ENCODE measurements at regions not wholly inside any gene's neighbourhood (a gene's known extent, or its start where the extent isn't known, plus 50 kb on each side); places are given as distances from the start of the nearest gene placed in this dataset.

- Histone ChIP-seq H3K4me3 (ENCODE audit: control insufficient read depth in 2 of 3, extremely low read depth in 1 of 3, insufficient read depth in 2 of 3, low read depth in 1 of 3, low read length in 3 of 3) (no peak overlapping the region), H3K9ac (ENCODE audit: control insufficient read depth, extremely low read depth, insufficient read depth, low read length) (no peak overlapping the region), H3K9me1 (ENCODE audit: control insufficient read depth, extremely low read depth, insufficient read depth, low read length) (no peaks in the 10 kb centered on the region), H3K36me3 (ENCODE audit: control insufficient read depth in 2 of 2, extremely low read depth in 1 of 2, insufficient read depth in 2 of 2, low read length in 2 of 2) (no peaks in the 10 kb centered on the region), H3K79me2 (ENCODE audit: control insufficient read depth, insufficient read depth, low read length) (no peaks in the 10 kb centered on the region), H3K4me1 (ENCODE audit: control insufficient read depth, extremely low read depth, insufficient read depth, low read length) (no peaks in the 10 kb centered on the region), H3K4me2 (ENCODE audit: control insufficient read depth, extremely low read depth, insufficient read depth, low read depth, low read length) (no peak overlapping the region), H3K27ac (ENCODE audit: control insufficient read depth, insufficient read depth, low read length) (no peak overlapping the region), H3K27me3 (ENCODE audit: control insufficient read depth, extremely low read depth, insufficient read depth, low read length) (no peaks in the 10 kb centered on the region), H2AFZ (ENCODE audit: control insufficient read depth, low read length) (no peak overlapping the region), H4K20me1 (ENCODE audit: control insufficient read depth, extremely low read depth, insufficient read depth, low read length) (no peaks in the 10 kb centered on the region), H3K9me3 (ENCODE audit: control insufficient read depth, low read depth, low read length) (no peaks in the 10 kb centered on the region)
- dilution Hi-C loops (cut with MboI; ENCODE audit: extremely low pct_ligation_motif_present, low sequenced_read_pairs) = no loop called here
- FAIRE-seq (no peak), DNase-seq (ENCODE audit: low read depth, low spot score) (no peak)
- no peak for TF ChIP-seq CTCF (optimal IDR thresholded peaks at IDR 0.05 in 1 of 3, IDR thresholded peaks at IDR 0.05 in 1 of 3, conservative IDR thresholded peaks at IDR 0.05 in 1 of 3; ENCODE audit: extremely low read depth in 1 of 3, insufficient read depth in 2 of 3, low read length in 3 of 3)
- TF ChIP-seq EZH2 (IDR thresholded peaks at IDR 0.05; ENCODE audit: low read length) = no peak
Observed at GRCh38 chr3:102736975-102737304, 302.1 kb downstream of the ZPLD1 start.

GRCh38 chr3:102737353-102737752, 302.5 kb downstream of the ZPLD1 start:
- no peak overlapping the region for H3K9ac ChIP-seq (ENCODE audit: control insufficient read depth, extremely low read depth, insufficient read depth, low read length)
- no peak overlapping the region for H3K4me2 ChIP-seq (ENCODE audit: control insufficient read depth, extremely low read depth, insufficient read depth, low read depth, low read length)
- H3K4me3 ChIP-seq (ENCODE audit: control insufficient read depth in 2 of 3, extremely low read depth in 1 of 3, insufficient read depth in 2 of 3, low read depth in 1 of 3, low read length in 3 of 3) = no peak overlapping the region
- no peaks in the 10 kb centered on the region for H3K79me2 ChIP-seq (ENCODE audit: control insufficient read depth, insufficient read depth, low read length)
- no peak overlapping the region for H2AFZ ChIP-seq (ENCODE audit: control insufficient read depth, low read length)
- H3K27me3 ChIP-seq (ENCODE audit: control insufficient read depth, extremely low read depth, insufficient read depth, low read length) = no peaks in the 10 kb centered on the region
- FAIRE-seq (no peak), DNase-seq (ENCODE audit: low read depth, low spot score) (no peak)
- no peaks in the 10 kb centered on the region for H3K4me1 ChIP-seq (ENCODE audit: control insufficient read depth, extremely low read depth, insufficient read depth, low read length)
- no peak overlapping the region for H3K27ac ChIP-seq (ENCODE audit: control insufficient read depth, insufficient read depth, low read length)
- no peaks in the 10 kb centered on the region for H4K20me1 ChIP-seq (ENCODE audit: control insufficient read depth, extremely low read depth, insufficient read depth, low read length)
- TF ChIP-seq EZH2 (IDR thresholded peaks at IDR 0.05; ENCODE audit: low read length) (no peak), CTCF (optimal IDR thresholded peaks at IDR 0.05 in 1 of 3, IDR thresholded peaks at IDR 0.05 in 1 of 3, conservative IDR thresholded peaks at IDR 0.05 in 1 of 3; ENCODE audit: extremely low read depth in 1 of 3, insufficient read depth in 2 of 3, low read length in 3 of 3) (no peak)
- no peaks in the 10 kb centered on the region for H3K9me1 ChIP-seq (ENCODE audit: control insufficient read depth, extremely low read depth, insufficient read depth, low read length)
- no peaks in the 10 kb centered on the region for H3K36me3 ChIP-seq (ENCODE audit: control insufficient read depth in 2 of 2, extremely low read depth in 1 of 2, insufficient read depth in 2 of 2, low read length in 2 of 2)
- dilution Hi-C loops (cut with MboI; ENCODE audit: extremely low pct_ligation_motif_present, low sequenced_read_pairs) = no loop called here
- no peaks in the 10 kb centered on the region for H3K9me3 ChIP-seq (ENCODE audit: control insufficient read depth, low read depth, low read length)
